ENCODE measurements at regions not wholly inside any gene's neighbourhood (a gene's known extent, or its start where the extent isn't known, plus 50 kb on each side); places are given as distances from the start of the nearest gene placed in this dataset.

GRCh38 chr4:111930659-111931058, 214.6 kb upstream of the FAM241A start:
- DNase-seq, result no peak

- no peak for DNase-seq
Observed at GRCh38 chr4:111933703-111934102, 211.6 kb upstream of the FAM241A start.

- peak; percentile 30 for DNase-seq
Observed at GRCh38 chr4:111934314-111934713, 210.9 kb upstream of the FAM241A start.

- DNase-seq, result peak; percentile 74
Observed at GRCh38 chr4:111937368-111937767, 207.9 kb upstream of the FAM241A start.

- peak; percentile 60 for DNase-seq
Observed at GRCh38 chr4:111941957-111942356, 203.3 kb upstream of the FAM241A start.

- DNase-seq, result peak; percentile 89
Observed at GRCh38 chr4:111943796-111944203, 201.5 kb upstream of the FAM241A start.

- peak; percentile 73 for DNase-seq
Observed at GRCh38 chr4:111945014-111945413, 200.2 kb upstream of the FAM241A start.

- no peak for DNase-seq
Observed at GRCh38 chr4:111946800-111947199, 198.5 kb upstream of the FAM241A start.

GRCh38 chr4:111952688-111953087, 192.6 kb upstream of the FAM241A start:
- no peak for DNase-seq

- no peak for DNase-seq
Observed at GRCh38 chr4:111954550-111954949, 190.7 kb upstream of the FAM241A start.

GRCh38 chr4:111955001-111955400, 190.3 kb upstream of the FAM241A start:
- DNase-seq, result no peak

GRCh38 chr4:111957116-111957515, 188.1 kb upstream of the FAM241A start:
- DNase-seq, result no peak

- DNase-seq, result no peak
Observed at GRCh38 chr4:111957997-111958396, 187.3 kb upstream of the FAM241A start.

- no peak for DNase-seq
Observed at GRCh38 chr4:111959222-111959621, 186.0 kb upstream of the FAM241A start.

GRCh38 chr4:111960241-111960667, 185.0 kb upstream of the FAM241A start:
- DNase-seq, result no peak

- peak; percentile 67 for DNase-seq
Observed at GRCh38 chr4:111961026-111961425, 184.2 kb upstream of the FAM241A start.

GRCh38 chr4:111961809-111962208, 183.4 kb upstream of the FAM241A start:
- peak; percentile 23 for DNase-seq

- peak; percentile 53 for DNase-seq
Observed at GRCh38 chr4:111963158-111963700, 182.0 kb upstream of the FAM241A start.

- DNase-seq, result no peak
Observed at GRCh38 chr4:111977419-111977965, 167.8 kb upstream of the FAM241A start.

GRCh38 chr4:111979921-111980320, 165.3 kb upstream of the FAM241A start:
- no peak for DNase-seq

GRCh38 chr4:111982089-111982488, 163.2 kb upstream of the FAM241A start:
- no peak for DNase-seq

- no peak for DNase-seq
Observed at GRCh38 chr4:111984169-111984819, 161.0 kb upstream of the FAM241A start.

- no peak for DNase-seq
Observed at GRCh38 chr4:111985426-111985825, 159.8 kb upstream of the FAM241A start.

- no peak for DNase-seq
Observed at GRCh38 chr4:111986095-111986494, 159.2 kb upstream of the FAM241A start.

- DNase-seq, result no peak
Observed at GRCh38 chr4:111988514-111988913, 156.7 kb upstream of the FAM241A start.

Measured in NCI-H82 (cell line).